ENCODE measurements at regions not wholly inside any gene's neighbourhood (a gene's known extent, or its start where the extent isn't known, plus 50 kb on each side); places are given as distances from the start of the nearest gene placed in this dataset.
"Not testable (repeated sequence)": the region's sequence is repeated elsewhere in the genome, so short reads cannot be mapped to it uniquely, and the experiment has no call there.

DNA sequence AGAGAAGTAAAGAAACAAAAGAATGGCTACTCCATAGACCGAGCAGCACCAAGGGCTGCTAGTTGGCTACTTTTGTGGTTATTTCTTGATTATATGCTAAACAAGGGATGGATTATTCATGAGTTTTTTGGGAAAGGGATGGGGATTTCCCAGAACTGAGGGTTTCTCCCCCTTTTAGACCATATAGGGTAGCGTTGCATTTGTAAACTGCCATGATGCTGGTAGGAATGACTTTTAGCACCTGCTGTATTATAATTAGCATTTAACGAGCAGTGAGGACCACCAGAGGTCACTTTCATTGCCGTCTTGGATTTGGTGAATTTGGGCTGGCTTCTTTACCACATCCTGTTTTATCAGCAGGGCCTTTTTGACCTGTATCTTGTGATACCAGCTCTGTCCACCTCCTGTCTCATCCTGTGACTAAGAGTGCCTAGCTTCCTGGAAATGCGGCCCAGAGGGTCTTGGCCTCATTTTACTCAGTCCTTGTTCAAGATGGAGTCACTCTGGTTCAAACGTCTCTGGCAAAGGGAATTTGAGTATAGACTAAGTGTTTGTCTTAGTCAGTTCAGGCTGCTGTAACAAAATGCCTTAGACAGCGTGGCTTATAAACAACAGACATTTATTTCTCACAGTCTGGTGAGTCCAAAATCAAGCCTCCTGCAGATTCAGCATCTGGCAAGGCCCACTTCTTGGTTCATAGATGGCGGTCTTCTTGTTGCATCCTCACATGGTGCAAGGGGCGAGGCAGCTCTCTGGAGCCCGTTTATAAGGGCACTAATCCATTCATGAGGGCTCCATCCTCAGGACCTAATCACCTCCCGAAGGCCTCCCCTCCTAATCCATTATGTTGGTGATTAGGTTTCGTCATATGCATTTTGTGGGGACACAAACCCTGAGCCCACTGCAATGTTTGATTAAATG is 348.3 kb upstream of the SFSWAP start:
- no peak for DNase-seq (ENCODE audit: low spot score)

DNA sequence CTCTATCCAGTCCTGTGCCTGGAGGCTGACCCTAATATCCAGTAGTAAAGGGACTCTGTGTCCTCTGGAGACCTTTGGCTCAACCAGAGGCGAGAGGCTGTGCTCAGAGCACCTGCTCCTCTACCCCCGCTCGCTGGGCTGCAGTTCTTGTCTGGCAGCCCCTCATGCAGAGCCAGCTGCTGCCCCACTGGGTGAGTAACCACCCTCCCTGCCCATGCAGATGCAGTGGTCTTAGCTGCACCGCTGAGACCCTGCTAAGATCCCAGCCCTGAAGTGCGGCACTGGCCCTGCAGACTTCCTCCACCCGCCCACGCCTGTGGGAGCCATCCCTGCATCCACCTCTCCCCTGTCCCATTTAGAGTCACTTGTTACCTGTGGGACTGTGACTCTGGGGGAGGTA is 347.5 kb upstream of the SFSWAP start:
- no peak for DNase-seq (ENCODE audit: low spot score)

DNA sequence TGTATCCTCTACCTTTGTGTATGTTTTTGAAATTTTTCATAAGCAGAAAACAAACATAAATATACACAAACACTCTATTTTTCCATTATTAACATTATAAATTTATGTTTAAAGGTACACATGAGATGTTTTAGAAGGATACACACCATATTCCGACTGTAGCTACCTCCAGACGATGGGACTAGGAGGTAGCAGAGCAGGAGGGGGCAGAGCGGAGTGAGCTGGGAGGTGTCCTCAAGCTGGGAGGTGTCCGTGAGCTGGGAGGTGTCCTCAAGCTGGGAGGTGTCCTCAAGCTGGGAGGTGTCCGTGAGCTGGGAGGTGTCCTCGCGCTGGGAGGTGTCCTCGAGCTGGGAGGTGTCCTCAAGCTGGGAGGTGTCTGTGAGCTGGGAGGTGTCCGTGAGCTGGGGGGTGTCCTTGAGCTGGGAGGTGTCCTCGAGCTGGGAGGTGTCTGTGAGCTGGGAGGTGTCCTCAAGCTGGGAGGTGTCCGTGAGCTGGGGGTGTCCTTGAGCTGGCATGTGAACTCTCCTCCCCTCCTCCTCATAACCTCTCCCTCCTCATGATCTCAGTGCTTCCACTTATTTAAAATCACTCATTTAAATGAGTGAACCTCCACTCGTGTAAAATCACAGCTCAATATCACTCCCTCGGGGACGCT is 346.9 kb upstream of the SFSWAP start:
- DNase-seq (ENCODE audit: low spot score) = no peak

DNA sequence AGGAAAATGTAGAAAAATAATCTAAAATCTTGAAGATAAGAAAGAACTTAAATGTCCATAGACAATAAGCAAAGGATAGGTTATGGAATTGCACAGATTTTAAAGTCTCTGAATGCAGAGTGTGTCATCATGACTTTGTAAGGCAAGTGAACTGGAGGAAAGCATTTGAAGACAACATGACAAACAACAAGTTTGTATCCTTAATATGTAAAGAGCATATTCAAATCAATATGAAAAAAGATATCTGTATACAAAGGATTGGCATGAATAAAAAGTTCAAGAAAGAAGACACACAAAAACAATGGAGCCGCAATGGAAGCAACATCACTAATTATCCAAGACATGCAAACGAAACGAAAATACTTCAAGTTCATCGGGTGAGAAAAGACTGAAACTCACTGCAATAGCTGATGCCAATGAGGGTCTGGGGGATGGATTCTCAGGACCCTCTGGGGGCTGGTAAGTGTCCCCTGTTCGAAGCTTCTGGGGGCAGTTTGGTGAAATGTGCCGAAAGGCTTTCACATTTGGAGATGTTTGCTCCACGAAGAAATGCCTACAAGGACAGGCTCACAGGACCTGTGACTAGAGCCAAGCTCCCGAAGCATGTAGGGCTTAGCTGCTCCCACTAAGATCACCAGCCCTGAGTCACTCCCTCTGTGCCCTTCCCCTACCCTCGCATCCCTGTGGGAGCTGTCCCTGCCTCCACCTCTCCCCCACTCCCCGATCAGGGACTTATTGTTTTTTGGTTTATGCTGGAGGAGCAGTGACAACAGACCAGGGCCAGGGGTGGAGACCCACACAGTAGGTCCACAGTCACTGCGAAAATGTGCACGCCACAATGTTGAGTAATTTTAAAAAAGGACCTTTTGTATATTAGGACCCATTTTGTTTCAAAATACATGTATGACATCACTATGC is 345.7 kb upstream of the SFSWAP start:
- no peak for DNase-seq (ENCODE audit: low spot score)

DNA sequence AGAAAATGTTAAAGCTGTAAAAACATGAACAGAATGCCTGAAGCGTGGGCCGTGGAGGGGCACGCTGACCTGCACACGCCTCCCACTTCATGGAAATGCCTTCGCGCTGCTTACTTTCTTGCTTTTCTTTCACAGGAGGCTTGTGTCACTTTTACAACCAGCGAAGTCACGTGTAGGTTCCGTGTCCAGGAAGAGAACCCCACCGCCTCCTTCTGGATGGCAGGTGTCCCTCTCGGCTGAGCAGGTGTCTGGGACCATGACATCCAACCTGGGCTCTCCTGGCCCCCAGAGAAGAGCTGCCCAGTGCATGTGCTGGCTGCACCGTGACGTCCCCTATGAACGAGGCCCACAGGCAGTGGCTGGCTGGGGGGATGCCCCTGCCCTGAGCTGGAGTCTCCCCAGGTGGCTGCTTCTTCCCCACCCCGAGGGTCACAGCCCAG is 345.0 kb upstream of the SFSWAP start:
- DNase-seq (ENCODE audit: low spot score) = no peak

DNA sequence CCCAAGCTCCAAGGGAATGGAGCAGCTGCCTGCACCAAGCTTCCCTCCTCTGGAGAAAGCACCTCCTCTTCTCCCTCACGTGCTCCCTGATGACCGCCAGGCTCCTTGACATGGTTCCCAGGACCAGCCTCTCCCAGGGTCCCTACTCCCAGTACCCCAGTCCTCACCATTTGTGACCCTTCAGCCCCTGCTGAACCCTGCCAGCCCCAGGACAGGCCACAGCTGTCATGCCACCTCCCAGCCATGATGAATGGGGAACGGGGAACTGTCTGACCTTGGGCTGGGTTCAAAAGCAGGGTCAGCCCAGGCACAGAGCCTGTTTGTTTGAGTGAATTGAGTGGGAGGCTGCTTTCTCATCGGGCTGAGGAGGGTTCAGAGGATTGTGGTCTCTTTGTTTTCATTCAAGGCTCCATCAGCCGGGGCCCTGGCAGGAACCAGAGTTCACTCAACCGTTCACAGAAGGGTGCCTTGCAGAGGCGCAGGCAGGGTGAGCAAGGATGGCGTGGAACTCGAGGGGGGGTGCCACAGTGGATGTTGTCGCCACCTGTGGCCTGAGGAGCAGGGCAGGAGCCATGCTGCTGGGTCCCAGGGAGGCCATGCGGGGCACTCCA is 344.5 kb upstream of the SFSWAP start:
- peak; percentile 6 for DNase-seq (ENCODE audit: low spot score)

DNA sequence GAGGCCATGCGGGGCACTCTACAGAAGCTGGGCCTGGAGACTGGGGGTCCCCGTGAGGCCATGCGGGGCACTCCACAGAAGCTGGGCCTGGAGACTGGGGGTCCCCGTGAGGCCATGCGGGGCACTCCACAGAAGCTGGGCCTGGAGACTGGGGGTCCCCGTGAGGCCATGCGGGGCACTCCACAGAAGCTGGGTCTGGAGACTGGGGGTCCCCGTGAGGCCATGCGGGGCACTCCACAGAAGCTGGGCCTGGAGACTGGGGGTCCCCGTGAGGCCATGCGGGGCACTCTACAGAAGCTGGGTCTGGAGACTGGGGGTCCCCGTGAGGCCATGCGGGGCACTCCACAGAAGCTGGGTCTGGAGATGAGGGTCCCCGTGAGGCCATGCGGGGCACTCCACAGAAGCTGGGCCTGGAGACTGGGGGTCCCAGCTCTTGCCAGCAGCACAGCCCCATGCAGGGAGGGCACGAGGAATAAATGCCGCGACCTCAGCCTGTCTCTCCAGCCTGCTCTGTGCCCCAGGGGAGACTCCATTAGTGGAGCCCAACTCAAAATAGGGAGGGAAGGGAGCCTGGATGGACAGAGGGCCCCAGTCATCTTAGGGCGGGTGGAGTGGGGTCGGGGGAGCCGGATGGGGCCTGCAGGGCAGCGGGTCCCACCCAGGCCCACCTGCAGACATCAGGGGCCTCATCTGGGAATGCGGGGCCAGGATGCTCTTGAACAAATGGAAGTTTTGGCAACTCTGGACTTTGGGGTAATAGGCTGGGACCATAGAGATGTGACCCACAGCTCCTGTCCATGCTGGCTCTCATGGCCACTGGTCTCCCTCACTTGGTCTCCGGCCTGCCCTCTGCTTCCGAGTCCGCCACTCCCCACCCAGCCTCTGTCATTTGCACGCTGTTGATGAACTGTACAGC is 343.6 kb upstream of the SFSWAP start:
- DNase-seq (ENCODE audit: low spot score) = not testable (repeated sequence)

DNA sequence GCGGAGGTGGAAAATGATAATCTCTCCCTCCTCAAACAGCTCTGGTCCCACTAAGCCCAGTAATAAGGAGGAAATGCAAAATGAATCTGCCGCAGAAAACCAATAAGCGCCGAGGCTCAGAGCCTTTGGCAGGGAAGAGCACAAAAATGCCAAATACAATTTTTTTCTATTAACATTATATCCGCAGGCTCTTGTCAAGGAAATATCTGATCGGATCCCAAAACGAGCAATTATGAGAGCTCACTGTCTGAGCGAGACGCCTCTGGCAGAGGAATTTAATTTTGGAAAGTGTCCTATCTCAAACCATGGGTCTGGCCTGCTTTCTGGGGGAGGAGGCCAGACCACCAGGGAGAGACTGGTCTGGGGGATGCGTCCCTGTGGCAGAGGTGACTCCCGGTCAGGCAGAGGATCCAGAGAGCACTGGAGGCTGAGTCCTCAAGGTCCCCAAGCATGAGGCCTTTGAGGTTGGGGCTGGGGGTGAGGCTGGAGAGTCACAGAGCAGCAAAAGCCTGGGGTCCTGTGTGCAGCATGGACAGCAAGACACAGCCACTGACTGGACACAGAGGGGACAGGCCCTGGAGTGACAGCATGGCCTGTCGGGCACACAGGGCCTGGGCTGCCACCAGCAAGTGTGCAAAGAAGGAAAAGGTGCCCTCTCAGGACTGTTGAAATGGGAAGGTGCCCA is 342.8 kb upstream of the SFSWAP start:
- no peak for DNase-seq (ENCODE audit: low spot score)

DNA sequence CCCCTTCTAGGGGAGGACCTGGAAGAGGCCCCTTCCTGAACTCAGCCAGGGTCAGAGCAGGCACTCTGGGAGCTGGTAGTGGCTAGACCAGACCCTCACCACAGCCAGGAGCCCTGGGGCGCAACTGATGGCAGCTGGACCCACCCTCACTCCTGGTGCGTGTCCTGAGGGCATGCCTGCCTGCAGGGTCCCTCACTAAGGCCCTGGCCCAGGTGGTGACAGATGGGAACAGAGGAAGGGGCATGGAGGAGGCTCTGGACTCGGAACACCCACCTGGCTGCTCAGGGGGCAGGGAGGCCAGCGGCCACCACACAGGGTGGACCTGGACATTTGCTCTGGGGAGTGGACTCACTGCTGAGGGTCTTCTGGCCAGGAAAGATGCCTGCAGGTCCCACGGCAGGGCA is 342.2 kb upstream of the SFSWAP start:
- DNase-seq (ENCODE audit: low spot score) = no peak

DNA sequence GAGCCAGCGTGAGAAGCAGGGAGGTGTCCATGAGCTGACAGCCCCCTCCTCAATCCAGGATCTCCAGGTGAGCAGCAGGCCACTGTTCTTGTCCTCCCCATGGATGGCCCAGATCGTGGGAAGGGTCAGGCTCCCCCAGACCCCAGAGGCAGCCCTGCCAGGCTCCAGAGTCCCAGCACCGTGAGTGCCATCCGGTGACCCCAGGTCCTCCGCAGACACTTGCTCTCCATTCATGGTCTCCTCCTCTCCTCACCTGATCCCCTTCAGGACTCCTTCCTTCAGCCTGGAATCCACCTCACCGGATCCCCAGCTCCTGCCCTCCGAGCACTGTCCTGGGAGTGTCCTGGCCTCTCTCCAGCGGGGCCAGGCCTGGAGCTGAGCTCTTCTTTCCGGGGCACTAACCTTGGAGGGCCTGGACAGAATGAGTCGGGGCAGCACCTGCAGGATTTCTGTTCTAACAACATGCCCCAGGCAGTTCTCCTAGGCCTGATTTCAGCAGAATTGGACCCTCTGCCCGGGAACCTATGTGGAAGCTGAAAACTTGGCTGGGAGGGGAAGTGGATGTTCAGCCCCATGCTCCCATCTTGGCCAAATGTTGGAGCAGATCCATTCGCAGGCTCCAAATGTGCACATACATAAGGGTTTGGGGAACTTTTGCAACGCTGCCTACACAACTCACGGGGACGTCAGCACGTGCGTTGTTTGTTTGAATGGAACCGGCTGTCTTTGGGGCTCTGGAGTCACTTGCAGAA is 341.6 kb upstream of the SFSWAP start:
- no peak for DNase-seq (ENCODE audit: low spot score)

DNA sequence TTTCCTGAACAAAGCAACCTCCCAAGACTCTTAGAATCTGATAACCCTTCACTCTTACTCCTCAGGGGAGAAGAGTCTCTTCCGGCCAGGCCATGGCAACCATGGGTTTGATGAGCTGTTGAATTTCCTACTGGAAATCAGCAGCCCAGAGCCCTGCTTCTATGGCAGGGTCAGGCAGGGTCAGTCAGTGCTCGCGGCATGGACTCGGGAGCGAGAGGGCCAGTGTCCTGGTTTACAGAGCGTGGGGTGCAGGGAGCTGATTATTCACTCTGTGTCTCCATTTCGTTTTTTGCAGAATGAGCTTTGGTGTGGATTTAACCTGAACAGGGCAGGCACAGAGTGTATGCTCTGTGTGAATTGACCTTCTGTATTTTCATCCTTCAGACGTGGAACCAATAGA is 340.6 kb upstream of the SFSWAP start:
- DNase-seq (ENCODE audit: low spot score) = no peak

DNA sequence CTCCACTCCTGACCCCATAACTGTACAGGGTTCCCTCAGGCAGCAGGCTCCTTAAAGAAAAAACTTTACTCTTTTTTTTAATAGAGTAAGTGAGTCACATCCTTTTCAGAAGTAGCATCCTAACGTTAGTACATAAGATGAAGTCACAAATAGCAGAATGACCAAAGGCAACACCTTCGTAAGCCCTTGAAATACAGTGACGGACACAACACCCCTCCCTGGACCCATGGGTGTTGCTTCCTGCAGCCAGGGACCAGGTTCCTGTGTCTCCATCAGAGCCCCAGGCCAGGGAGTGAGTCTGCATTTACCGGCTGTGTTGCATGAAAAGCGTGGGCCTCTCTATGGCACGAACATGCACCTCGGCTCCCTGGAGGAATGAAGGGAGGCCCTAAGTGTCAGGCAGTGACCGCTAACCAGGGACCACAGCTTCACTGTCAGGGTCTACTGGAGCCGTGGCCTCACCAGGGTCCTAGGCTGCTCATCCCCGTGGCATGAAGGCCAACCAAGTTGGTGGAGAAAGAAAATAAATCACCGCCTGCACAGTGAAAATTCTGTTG is 340.0 kb upstream of the SFSWAP start:
- no peak for DNase-seq (ENCODE audit: low spot score)

DNA sequence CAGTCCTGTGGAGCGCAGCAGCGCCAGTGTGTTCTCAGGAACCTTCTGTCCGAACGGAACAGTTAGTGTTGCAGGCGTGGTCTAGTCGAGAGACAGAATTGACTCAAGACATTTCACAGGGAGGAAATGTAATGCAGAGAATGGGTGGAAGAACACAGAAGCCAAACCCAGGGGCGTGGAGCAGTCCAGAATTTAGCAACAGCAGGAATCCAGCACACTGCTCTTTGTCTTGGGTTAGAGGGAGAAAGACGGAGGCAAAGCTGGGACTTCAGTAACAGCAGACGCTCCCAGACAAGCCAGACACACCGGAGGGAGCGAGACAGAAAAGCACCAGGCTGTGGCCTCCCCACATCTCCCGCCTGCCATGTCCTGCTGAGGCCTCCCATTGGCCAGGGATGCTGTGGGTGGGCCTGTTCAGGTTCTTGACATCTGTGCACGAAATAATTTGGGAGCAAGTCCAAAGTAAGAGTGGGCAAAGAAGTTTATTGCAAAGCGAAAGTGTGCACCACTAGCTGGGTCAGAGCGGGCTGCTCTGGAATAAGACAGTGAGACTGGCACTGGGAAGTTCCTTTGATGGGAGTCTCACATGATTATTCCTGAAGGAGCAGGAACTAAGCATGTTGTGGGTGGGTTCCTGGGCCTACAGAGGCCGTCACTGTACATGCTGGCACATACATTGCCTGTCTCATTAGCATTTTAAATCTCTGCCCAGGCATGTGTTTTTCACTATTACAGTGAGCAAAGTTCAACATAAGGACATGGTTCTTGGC is 339.3 kb upstream of the SFSWAP start:
- no peak for DNase-seq (ENCODE audit: low spot score)

DNA sequence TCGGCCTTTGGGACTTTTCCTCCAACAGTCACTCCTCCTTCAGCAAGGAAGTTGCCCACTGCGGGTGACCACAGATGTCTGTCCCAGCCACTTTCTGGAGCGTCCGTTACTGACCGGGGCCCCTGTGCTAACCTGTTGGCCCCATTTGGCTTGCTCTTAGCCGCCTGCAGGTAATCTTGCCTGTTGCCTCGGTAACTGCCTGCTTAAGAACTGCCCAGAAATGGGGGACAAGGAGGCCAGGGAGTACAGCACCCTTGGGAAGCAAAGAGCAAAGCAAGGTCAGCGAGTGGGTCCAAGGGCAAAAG is 338.8 kb upstream of the SFSWAP start:
- DNase-seq (ENCODE audit: low spot score) = no peak

DNA sequence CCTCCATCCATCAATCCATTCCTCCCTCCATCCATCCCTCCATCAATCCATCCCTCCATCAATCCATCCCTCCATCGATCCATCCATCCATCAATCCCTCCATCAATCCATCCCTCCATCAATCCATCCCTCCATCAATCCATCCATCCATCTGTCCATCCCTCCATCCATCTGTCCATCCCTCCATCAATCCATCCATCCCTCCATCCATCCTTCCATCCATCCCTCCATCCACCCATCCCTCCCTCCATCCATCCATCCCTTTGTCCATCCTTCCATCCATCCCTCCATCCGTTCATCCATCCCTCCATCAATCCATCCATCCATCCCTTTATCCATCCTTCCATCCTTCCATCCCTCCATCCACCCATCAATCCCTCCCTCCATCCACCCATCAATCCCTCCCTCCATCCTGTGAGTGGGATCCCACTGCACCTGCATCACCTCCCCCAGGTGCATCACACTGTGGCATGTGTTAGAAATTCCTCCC is 338.1 kb upstream of the SFSWAP start:
- DNase-seq (ENCODE audit: low spot score) = no peak

DNA sequence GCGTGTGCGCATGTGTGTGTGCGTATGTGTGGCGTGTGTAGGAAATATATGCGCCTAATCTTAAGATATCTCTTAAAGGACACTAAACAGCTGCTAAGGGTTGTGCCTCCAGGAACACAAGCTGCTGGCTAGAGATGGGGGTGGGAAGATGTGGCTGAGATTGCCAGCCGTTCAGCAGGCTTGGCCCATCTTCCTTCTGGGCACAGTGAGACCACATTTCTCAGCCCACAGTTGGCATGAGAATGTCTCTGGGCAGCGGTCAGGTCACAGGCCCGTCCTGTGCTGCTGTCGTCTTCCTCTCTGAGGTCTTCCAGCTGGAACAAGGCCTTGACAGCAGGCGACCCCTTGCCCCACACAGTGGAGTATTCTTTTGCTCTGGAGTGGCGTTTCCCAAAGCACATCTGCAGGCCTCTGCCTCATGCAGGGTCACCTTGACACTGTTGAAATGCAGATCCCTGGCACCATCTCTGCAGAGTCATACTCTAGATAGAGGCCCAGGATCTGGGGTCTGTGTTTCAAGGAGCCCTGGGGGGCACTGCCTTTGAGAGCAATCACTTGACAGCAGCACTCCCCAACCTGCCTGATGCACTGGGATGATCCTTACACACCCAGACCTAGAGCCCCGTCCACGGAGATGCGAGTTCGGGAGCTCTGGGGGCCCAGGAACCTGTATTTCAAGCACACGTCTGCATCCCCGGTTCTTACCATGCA is 335.5 kb upstream of the SFSWAP start:
- DNase-seq (ENCODE audit: low spot score) = no peak

DNA sequence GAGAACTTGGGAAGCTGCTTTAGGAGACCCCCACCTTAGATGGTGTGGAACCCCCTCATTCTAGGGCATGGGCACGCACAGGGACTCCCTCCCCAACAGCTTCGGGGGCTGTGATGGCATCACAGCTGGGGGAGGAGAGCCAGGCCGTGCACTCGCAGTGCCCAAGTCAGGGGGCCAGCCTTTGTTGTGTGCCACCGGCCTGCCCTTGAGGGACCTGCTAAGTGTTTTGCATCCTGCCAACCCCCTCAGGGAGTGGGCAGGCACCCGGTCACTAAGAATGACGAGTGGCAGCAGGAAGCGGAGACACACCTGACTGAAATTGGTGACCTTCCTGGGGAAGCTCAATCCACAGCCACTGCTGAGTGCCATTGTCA is 334.9 kb upstream of the SFSWAP start:
- no peak for DNase-seq (ENCODE audit: low spot score)

All from COLO829 (cell line).